CD4-positive, alpha-beta memory T cell (primary cell): ENCODE measurements at regions not wholly inside any gene's neighbourhood (a gene's known extent, or its start where the extent isn't known, plus 50 kb on each side); places are given as distances from the start of the nearest gene placed in this dataset.

Source experiments
- CTCF ChIA-PET: fragments of 350-600 bp; sonication (Branson Sonifier 250); formaldehyde crosslinking; loops from one replicate; lab custom pipeline; 2021; ENCODE audit warnings: inconsistent platforms; ENCODE audit not compliant: partially characterized antibody; lab: Charles Lee
- POLR2A ChIA-PET: fragments of 350-600 bp; sonication (Branson Sonifier 250); formaldehyde crosslinking; loops from one replicate; lab custom pipeline; 2021; ENCODE audit not compliant: partially characterized antibody; lab: Charles Lee
- DNase-seq, 5 donors: peaks; one replicate each; pipeline versions ENCODE4 v3.0.0 to v3.0.0-alpha.2; 2020 to 2022; ENCODE audit warnings: mixed read lengths in 1 of 5
- H3K27ac ChIP-seq: one replicate; pipeline ENCODE4 v1.7.0; 2013; ENCODE audit warnings: low read depth, low read length
- H3K27me3 ChIP-seq: 2 replicates; pipeline ENCODE4 v1.7.0; 2013; ENCODE audit warnings: mild to moderate bottlenecking, low read length, moderate library complexity; ENCODE audit not compliant: insufficient read depth
- H3K36me3 ChIP-seq: 2 replicates; pipeline ENCODE4 v1.7.0; 2013; ENCODE audit warnings: mild to moderate bottlenecking, low read length, moderate library complexity; ENCODE audit not compliant: insufficient read depth
- H3K4me1 ChIP-seq: 2 replicates; pipeline ENCODE4 v1.7.0; 2013; ENCODE audit warnings: mild to moderate bottlenecking, low read length, moderate library complexity; ENCODE audit not compliant: insufficient read depth
- H3K4me3 ChIP-seq, 2 donors: one replicate each; pipeline ENCODE4 v1.7.0; 2013; ENCODE audit warnings: low read length in 2 of 2, mild to moderate bottlenecking in 1 of 2
- H3K9me3 ChIP-seq, 2 donors: one replicate each; pipeline ENCODE4 v1.7.0; 2013; ENCODE audit warnings: low read length in 2 of 2, control low read depth in 1 of 2; ENCODE audit not compliant: control insufficient read depth in 1 of 2
- H3K27ac Mint-ChIP-seq, 7 donors: one replicate each; pipeline ENCODE4 v1.8.0; 2020 to 2021; ENCODE audit warnings: mixed read lengths in 7 of 7, mild to moderate bottlenecking in 6 of 7, inconsistent platforms in 3 of 7, moderate library complexity in 3 of 7
- H3K27me3 Mint-ChIP-seq, 2 donors: one replicate each; pipeline ENCODE4 v1.8.0; 2020 to 2021; ENCODE audit warnings: mixed read lengths in 2 of 2
- H3K36me3 Mint-ChIP-seq, 2 donors: one replicate each; pipeline ENCODE4 v1.8.0; 2020 to 2021; ENCODE audit warnings: mixed read lengths in 2 of 2, inconsistent platforms in 1 of 2, mild to moderate bottlenecking in 1 of 2
- H3K4me1 Mint-ChIP-seq, 4 donors: one replicate each; pipeline ENCODE4 v1.8.0; 2020 to 2021; ENCODE audit warnings: mixed read lengths in 4 of 4, mild to moderate bottlenecking in 1 of 4
- H3K4me3 Mint-ChIP-seq, 8 donors: one replicate each; pipeline ENCODE4 v1.8.0; 2020 to 2021; ENCODE audit warnings: mixed read lengths in 8 of 8, mild to moderate bottlenecking in 7 of 8, moderate library complexity in 6 of 8, inconsistent platforms in 3 of 8
- H3K9me3 Mint-ChIP-seq, 8 donors: one replicate each; pipeline ENCODE4 v1.8.0; 2020 to 2021; ENCODE audit warnings: mixed read lengths in 8 of 8, mild to moderate bottlenecking in 5 of 8, inconsistent platforms in 3 of 8, moderate library complexity in 1 of 8
- intact Hi-C: fragments of 100-400 bp; cut with micrococcal nuclease; formaldehyde crosslinking; loops from one replicate; pipeline ENCODE4 v1.15.1; 2023

DNA sequence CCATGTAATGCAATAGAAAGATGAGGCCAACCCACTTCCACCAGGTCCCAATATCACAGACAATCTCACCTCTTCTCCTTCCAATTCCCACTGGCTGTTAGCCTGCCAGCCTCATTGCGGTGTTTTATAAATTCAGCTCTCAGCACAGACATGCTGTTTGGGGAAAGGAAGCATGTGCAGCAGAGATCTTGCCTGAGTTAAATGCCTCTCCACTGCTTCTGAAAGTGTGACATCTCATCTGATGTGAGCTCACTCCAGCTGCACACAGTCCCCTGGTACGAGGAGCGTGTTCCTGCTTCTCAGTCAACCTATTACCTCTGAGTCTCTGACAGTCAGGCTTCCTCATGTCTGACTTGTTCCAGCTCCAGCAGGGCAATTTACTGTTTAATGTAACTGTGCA, 122.7 kb upstream of the GUCY1A2 start:
- H3K27ac ChIP-seq, result no peak overlapping the region
- Mint-ChIP-seq H3K4me1 (peaks cover 0 to 2% (median 0%) of the 10 kb centered on the region in 4 donors), H3K4me3 (no peak overlapping the region), H3K27ac (no peak overlapping the region), H3K9me3 (peaks cover 0 to 20% (median 7%) of the 10 kb centered on the region in 8 donors), H3K27me3 (no peaks in the 10 kb centered on the region), H3K36me3 (no peaks in the 10 kb centered on the region)
- DNase-seq, result no peak
- no peaks in the 10 kb centered on the region for H3K9me3 ChIP-seq
- no peaks in the 10 kb centered on the region for H3K4me1 ChIP-seq
- intact Hi-C loops, result no loop called here
- CTCF ChIA-PET, result no interaction called here
- H3K4me3 ChIP-seq, result no peak overlapping the region
- no peaks in the 10 kb centered on the region for H3K27me3 ChIP-seq
- no peaks in the 10 kb centered on the region for H3K36me3 ChIP-seq
- POLR2A ChIA-PET, result no interaction called here

DNA sequence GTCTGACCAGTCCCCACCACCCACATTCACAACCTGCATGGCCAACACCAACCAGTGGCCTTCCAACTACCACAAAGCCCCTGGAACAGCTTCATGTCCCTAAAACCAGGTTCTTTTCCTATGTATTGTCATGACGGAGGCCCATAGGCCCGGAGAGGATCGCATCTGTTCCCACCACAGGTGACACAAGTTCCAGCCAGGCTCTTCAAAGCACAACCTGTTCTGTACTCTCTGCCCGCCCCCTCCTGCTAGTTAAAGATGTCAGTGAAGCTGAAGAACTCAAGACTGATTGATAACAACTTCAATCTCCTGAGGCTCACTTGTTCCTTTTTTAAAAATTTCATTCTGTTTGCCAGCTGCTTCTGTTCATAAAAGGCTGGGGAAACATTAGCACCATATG, 121.1 kb upstream of the GUCY1A2 start:
- H3K9me3 ChIP-seq, result no peaks in the 10 kb centered on the region
- no peak overlapping the region for H3K4me3 ChIP-seq
- Mint-ChIP-seq H3K36me3 (no peaks in the 10 kb centered on the region), H3K9me3 (peaks cover 5 to 27% (median 9%) of the 10 kb centered on the region in 8 donors), H3K4me1 (peaks cover 0 to 2% (median 0%) of the 10 kb centered on the region in 4 donors), H3K27me3 (no peaks in the 10 kb centered on the region), H3K27ac (no peak overlapping the region), H3K4me3 (no peak overlapping the region)
- ChIA-PET CTCF (no interaction called here), POLR2A (no interaction called here)
- H3K27ac ChIP-seq, result no peak overlapping the region
- H3K27me3 ChIP-seq, result no peaks in the 10 kb centered on the region
- intact Hi-C loops, result no loop called here
- no peaks in the 10 kb centered on the region for H3K4me1 ChIP-seq
- no peaks in the 10 kb centered on the region for H3K36me3 ChIP-seq
- no peak for DNase-seq

DNA sequence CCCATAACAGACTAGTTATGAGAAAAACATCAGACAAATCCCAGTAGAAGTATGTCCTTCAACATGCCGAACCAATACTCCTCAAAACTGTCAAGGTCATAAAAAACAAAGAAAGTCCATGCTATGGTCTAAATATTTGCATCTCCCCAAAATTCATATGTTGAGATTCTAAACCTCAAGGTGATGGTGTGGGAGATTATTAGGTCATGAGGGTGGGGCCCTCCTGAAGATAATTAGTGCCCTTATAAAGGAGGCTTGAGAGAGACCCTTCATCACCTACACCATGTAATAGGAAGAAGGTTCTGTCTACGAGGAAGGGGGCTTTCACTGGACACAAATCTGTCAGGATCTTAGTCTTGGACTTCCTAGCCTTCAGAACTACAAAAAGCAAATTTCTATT, 118.6 kb upstream of the GUCY1A2 start:
- ChIA-PET POLR2A (no interaction called here), CTCF (no interaction called here)
- Mint-ChIP-seq H3K36me3 (no peaks in the 10 kb centered on the region), H3K27me3 (no peaks in the 10 kb centered on the region), H3K4me3 (no peak overlapping the region), H3K9me3 (peaks cover 5 to 26% (median 9%) of the 10 kb centered on the region in 8 donors), H3K4me1 (peaks cover 0 to 2% (median 0%) of the 10 kb centered on the region in 4 donors), H3K27ac (no peak overlapping the region)
- DNase-seq, result no peak
- Histone ChIP-seq H3K4me3 (no peak overlapping the region), H3K4me1 (no peaks in the 10 kb centered on the region), H3K9me3 (no peaks in the 10 kb centered on the region), H3K36me3 (no peaks in the 10 kb centered on the region), H3K27ac (no peak overlapping the region), H3K27me3 (no peaks in the 10 kb centered on the region)
- intact Hi-C loops, result no loop called here

DNA sequence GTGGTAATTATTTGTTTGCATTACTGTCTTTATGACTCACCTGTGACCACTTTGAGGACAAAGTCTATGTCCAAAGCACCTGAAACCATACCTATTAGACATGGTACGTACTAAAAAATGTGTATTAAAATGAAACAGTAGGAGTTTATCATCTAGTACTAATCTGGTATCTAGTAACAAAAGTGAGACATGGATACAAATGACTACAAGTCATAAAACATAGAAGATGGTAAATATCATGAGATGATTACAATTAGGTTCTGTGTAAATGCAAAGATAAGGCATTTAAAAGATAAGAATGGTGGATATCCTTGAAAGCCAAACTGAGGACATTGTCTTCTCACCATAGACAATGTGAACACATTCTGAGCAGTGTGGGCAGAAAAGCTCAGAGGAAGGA, 113.5 kb upstream of the GUCY1A2 start:
- DNase-seq, result no peak
- ChIA-PET POLR2A (no interaction called here), CTCF (no interaction called here)
- no peaks in the 10 kb centered on the region for H3K36me3 ChIP-seq
- intact Hi-C loops, result no loop called here
- no peaks in the 10 kb centered on the region for H3K4me1 ChIP-seq
- H3K27ac ChIP-seq, result no peak overlapping the region
- no peaks in the 10 kb centered on the region for H3K9me3 ChIP-seq
- Mint-ChIP-seq H3K27ac (no peak overlapping the region), H3K4me3 (no peak overlapping the region), H3K4me1 (no peaks in the 10 kb centered on the region), H3K36me3 (no peaks in the 10 kb centered on the region), H3K27me3 (no peaks in the 10 kb centered on the region), H3K9me3 (peaks cover 5 to 28% (median 9%) of the 10 kb centered on the region in 8 donors)
- no peaks in the 10 kb centered on the region for H3K27me3 ChIP-seq
- no peak overlapping the region for H3K4me3 ChIP-seq

DNA sequence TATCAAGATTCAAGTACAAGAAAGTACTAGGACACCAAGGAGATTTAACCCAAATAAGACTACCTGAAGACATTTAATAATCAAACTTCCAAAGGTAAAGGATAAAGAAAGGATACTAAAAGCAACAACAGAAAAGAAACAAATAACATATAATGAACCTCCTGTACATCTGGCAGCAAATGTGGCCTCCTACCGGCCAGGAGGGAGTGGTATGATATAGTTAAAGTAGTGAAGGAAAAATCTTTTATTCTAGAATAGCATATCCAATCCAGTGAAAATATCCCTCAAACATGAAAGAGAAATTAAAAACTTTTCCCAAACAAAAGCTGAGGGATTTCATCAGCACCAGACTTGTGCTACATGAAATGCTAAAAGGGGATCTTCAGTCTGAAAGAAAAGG, 104.7 kb upstream of the GUCY1A2 start:
- H3K4me1 Mint-ChIP-seq, result no peaks in the 10 kb centered on the region
- ChIA-PET POLR2A (no interaction called here), CTCF (no interaction called here)
- Histone ChIP-seq H3K9me3 (no peaks in the 10 kb centered on the region), H3K4me1 (no peaks in the 10 kb centered on the region), H3K36me3 (no peaks in the 10 kb centered on the region), H3K27me3 (no peaks in the 10 kb centered on the region), H3K4me3 (no peak overlapping the region), H3K27ac (no peak overlapping the region)
- peaks cover 0 to 19% (median 11%) of the 10 kb centered on the region in 8 donors for H3K9me3 Mint-ChIP-seq
- intact Hi-C loops, result no loop called here
- H3K27me3 Mint-ChIP-seq, result no peaks in the 10 kb centered on the region
- H3K27ac Mint-ChIP-seq, result no peak overlapping the region
- no peak overlapping the region for H3K4me3 Mint-ChIP-seq
- H3K36me3 Mint-ChIP-seq, result no peaks in the 10 kb centered on the region
- no peak for DNase-seq

DNA sequence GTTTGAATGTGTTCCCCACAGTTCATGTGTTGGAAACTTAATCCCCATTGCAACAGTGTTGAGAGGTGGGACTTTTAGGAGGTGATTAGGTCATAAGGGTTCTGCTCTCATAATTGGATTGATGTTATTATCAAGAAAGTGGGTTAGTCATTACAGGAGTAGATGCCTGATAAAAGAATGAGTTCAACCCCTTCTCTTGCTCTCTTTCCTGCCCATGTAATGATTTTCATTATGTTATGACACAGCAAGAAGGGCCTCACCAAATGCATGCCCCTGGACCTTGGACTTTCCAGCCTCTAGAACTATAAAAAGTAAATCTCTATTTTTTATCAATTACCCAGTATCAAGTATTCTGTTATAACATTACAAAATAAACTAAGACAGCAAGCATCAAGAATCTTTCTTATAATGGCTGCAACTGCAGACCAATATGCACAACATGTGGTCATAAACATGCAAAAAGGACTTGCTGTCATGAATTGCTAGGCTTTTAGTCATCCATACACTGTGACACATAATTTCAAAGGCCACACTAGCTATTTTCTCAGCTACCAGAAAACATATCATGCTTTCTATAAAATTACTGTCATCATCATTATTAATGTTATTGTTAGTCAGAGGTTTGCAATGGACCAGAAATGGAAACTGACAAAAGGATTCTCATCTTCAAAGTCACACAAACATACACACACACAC, 99.9 kb upstream of the GUCY1A2 start:
- no peak overlapping the region for H3K4me3 ChIP-seq
- Mint-ChIP-seq H3K36me3 (no peaks in the 10 kb centered on the region), H3K27ac (no peak overlapping the region), H3K4me3 (no peak overlapping the region), H3K4me1 (no peaks in the 10 kb centered on the region), H3K9me3 (peaks cover 0 to 22% (median 9%) of the 10 kb centered on the region in 8 donors), H3K27me3 (no peaks in the 10 kb centered on the region)
- H3K4me1 ChIP-seq, result no peaks in the 10 kb centered on the region
- POLR2A ChIA-PET, result no interaction called here
- no peaks in the 10 kb centered on the region for H3K36me3 ChIP-seq
- intact Hi-C loops, result no loop called here
- DNase-seq, result no peak
- no peak overlapping the region for H3K27ac ChIP-seq
- CTCF ChIA-PET, result no interaction called here
- no peaks in the 10 kb centered on the region for H3K27me3 ChIP-seq
- no peaks in the 10 kb centered on the region for H3K9me3 ChIP-seq

DNA sequence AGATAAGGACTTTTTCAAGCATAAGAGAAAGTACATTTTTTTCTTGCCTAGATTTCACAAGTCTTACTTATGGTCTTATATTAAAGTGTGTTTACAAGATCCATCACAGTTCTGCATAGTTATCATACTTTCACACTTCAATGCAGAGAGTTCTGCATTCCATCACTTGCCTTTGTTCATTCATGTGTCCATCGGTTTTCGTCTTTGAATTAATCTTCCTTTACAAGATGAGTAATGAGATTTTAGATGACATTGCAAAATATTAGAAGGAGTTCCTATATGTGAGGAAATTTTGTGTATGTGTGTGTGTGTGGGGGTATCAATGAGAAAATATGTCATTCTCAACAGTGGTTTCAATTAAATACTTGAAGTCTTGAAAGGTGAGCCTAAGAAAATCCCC, 98.1 kb upstream of the GUCY1A2 start:
- H3K4me1 Mint-ChIP-seq, result no peaks in the 10 kb centered on the region
- H3K36me3 Mint-ChIP-seq, result no peaks in the 10 kb centered on the region
- H3K9me3 Mint-ChIP-seq, result peaks cover 0 to 16% (median 9%) of the 10 kb centered on the region in 8 donors
- no peak for DNase-seq
- intact Hi-C loops, result no loop called here
- H3K27ac ChIP-seq, result no peak overlapping the region
- H3K4me3 Mint-ChIP-seq, result no peak overlapping the region
- H3K36me3 ChIP-seq, result no peaks in the 10 kb centered on the region
- H3K27ac Mint-ChIP-seq, result no peak overlapping the region
- H3K4me3 ChIP-seq, result no peak overlapping the region
- H3K4me1 ChIP-seq, result no peaks in the 10 kb centered on the region
- no peaks in the 10 kb centered on the region for H3K27me3 ChIP-seq
- POLR2A ChIA-PET, result no interaction called here
- CTCF ChIA-PET, result no interaction called here
- no peaks in the 10 kb centered on the region for H3K9me3 ChIP-seq
- no peaks in the 10 kb centered on the region for H3K27me3 Mint-ChIP-seq
